Fibroblast of lung (primary cell): ENCODE measurements at regions not wholly inside any gene's neighbourhood (a gene's known extent, or its start where the extent isn't known, plus 50 kb on each side); places are given as distances from the start of the nearest gene placed in this dataset.

Experiments
- DNase-seq, 2 donors: peaks; one replicate each; pipeline versions ENCODE4 v3.0.0 to v3.0.0-alpha.2; 2010; ENCODE audit warnings: low read depth in 2 of 2
- H2AFZ ChIP-seq: 2 replicates; pipeline ENCODE4 v1.5.1; 2012; ENCODE audit warnings: low read length, control low read depth, inconsistent platforms
- H3K27ac ChIP-seq: 2 replicates; pipeline ENCODE4 v1.5.1; 2011; ENCODE audit warnings: low read length, control low read depth; ENCODE audit not compliant: insufficient read depth
- H3K27me3 ChIP-seq: 2 replicates; pipeline ENCODE4 v1.5.1; 2011; ENCODE audit warnings: mild to moderate bottlenecking, low read length; ENCODE audit not compliant: control insufficient read depth, insufficient read depth
- H3K36me3 ChIP-seq: 2 replicates; pipeline ENCODE4 v1.5.1; 2011; ENCODE audit warnings: low read length; ENCODE audit not compliant: control insufficient read depth, insufficient read depth
- H3K4me1 ChIP-seq: 2 replicates; pipeline ENCODE4 v1.5.1; 2011; ENCODE audit warnings: low read length; ENCODE audit not compliant: control insufficient read depth, insufficient read depth; ENCODE audit errors: extremely low read depth
- H3K4me2 ChIP-seq: 2 replicates; pipeline ENCODE4 v1.5.1; 2011; ENCODE audit warnings: low read length, control low read depth; ENCODE audit not compliant: insufficient read depth; ENCODE audit errors: extremely low read depth
- H3K4me3 ChIP-seq, 4 experiments: fragments of 200-600 bp in 1 of 4; sonication (generic) in 1 of 4; replicated peaks in 1 of 4; 2 replicates each; pipeline ENCODE4 v1.5.1; 2011 to 2016; ENCODE audit warnings: low read length in 4 of 4, low read depth in 3 of 4, mild to moderate bottlenecking in 3 of 4, control low read depth in 2 of 4, inconsistent platforms in 1 of 4, mixed read lengths in 1 of 4; ENCODE audit not compliant: insufficient read depth in 1 of 4; ENCODE audit errors: control extremely low read depth in 1 of 4
- H3K79me2 ChIP-seq: 2 replicates; pipeline ENCODE4 v1.5.1; 2012; ENCODE audit warnings: mild to moderate bottlenecking, low read length, inconsistent platforms; ENCODE audit not compliant: control insufficient read depth, insufficient read depth
- H3K9ac ChIP-seq: 2 replicates; pipeline ENCODE4 v1.5.1; 2011; ENCODE audit warnings: mild to moderate bottlenecking, low read length, control low read depth; ENCODE audit not compliant: insufficient read depth
- H3K9me3 ChIP-seq: 2 replicates; pipeline ENCODE4 v1.5.1; 2012; ENCODE audit warnings: low read depth, low read length; ENCODE audit not compliant: control insufficient read depth, insufficient read depth
- H4K20me1 ChIP-seq: 2 replicates; pipeline ENCODE4 v1.5.1; 2011; ENCODE audit warnings: low read length; ENCODE audit not compliant: control insufficient read depth, insufficient read depth; ENCODE audit errors: extremely low read depth
- CTCF ChIP-seq, 2 donors: IDR thresholded peaks in 1 of 2; conservative IDR thresholded peaks in 1 of 2; 1 replicate in 1 of 2; 2 replicates in 1 of 2; pipeline ENCODE4 v1.5.1; 2011 to 2012; ENCODE audit warnings: low read length in 2 of 2, control low read depth in 1 of 2, inconsistent platforms in 1 of 2, low read depth in 1 of 2, mild to moderate bottlenecking in 1 of 2
- EZH2 ChIP-seq: IDR thresholded peaks from 2 replicates; pipeline ENCODE4 v1.5.1; 2012; ENCODE audit warnings: low read length, control low read depth, mild to moderate bottlenecking; ENCODE audit errors: missing control alignments

GRCh38 chr20:7257099-7257498, 489.6 kb downstream of the BMP2 start:
- Histone ChIP-seq H2AFZ (no peak overlapping the region), H3K4me3 (no peak overlapping the region), H3K27me3 (no peaks in the 10 kb centered on the region), H3K36me3 (no peaks in the 10 kb centered on the region), H3K9me3 (no peaks in the 10 kb centered on the region), H3K4me2 (no peak overlapping the region), H3K9ac (no peak overlapping the region), H4K20me1 (no peaks in the 10 kb centered on the region), H3K4me1 (no peaks in the 10 kb centered on the region), H3K79me2 (no peaks in the 10 kb centered on the region), H3K27ac (no peak overlapping the region)
- no peak for DNase-seq
- TF ChIP-seq EZH2 (no peak), CTCF (conservative IDR thresholded peaks at IDR 0.05 in 1 of 2, IDR thresholded peaks at IDR 0.05 in 1 of 2; ENCODE audit: low read depth in 1 of 2, low read length in 2 of 2) (no peak)

GRCh38 chr20:7257692-7258466, 490.4 kb downstream of the BMP2 start:
- Histone ChIP-seq H3K27me3 (no peaks in the 10 kb centered on the region), H3K36me3 (no peaks in the 10 kb centered on the region), H3K4me2 (no peak overlapping the region), H4K20me1 (no peaks in the 10 kb centered on the region), H3K9me3 (no peaks in the 10 kb centered on the region), H3K9ac (no peak overlapping the region), H3K27ac (no peak overlapping the region), H3K79me2 (no peaks in the 10 kb centered on the region), H2AFZ (no peak overlapping the region), H3K4me1 (no peaks in the 10 kb centered on the region), H3K4me3 (no peak overlapping the region)
- DNase-seq, result no peak
- no peak for TF ChIP-seq EZH2
- TF ChIP-seq CTCF (conservative IDR thresholded peaks at IDR 0.05 in 1 of 2, IDR thresholded peaks at IDR 0.05 in 1 of 2; ENCODE audit: low read depth in 1 of 2, low read length in 2 of 2), result no peak

- H3K4me2 ChIP-seq, result no peak overlapping the region
- no peak overlapping the region for H3K9ac ChIP-seq
- H3K36me3 ChIP-seq, result no peaks in the 10 kb centered on the region
- no peak overlapping the region for H3K27ac ChIP-seq
- no peaks in the 10 kb centered on the region for H4K20me1 ChIP-seq
- no peaks in the 10 kb centered on the region for H3K9me3 ChIP-seq
- no peaks in the 10 kb centered on the region for H3K79me2 ChIP-seq
- no peak overlapping the region for H3K4me3 ChIP-seq
- no peaks in the 10 kb centered on the region for H3K27me3 ChIP-seq
- no peak for TF ChIP-seq CTCF (conservative IDR thresholded peaks at IDR 0.05 in 1 of 2, IDR thresholded peaks at IDR 0.05 in 1 of 2; ENCODE audit: low read depth in 1 of 2, low read length in 2 of 2)
- no peak for TF ChIP-seq EZH2
- no peak for DNase-seq
- no peak overlapping the region for H2AFZ ChIP-seq
- H3K4me1 ChIP-seq, result no peaks in the 10 kb centered on the region
Observed at GRCh38 chr20:7262803-7263202, 495.3 kb downstream of the BMP2 start.
